Activated CD8-positive, alpha-beta memory T cell treated with anti-CD3 and anti-CD28 coated beads, Interleukin-2, amount 50 U/mL, for 48 hours (primary cell): ENCODE measurements at regions not wholly inside any gene's neighbourhood (a gene's known extent, or its start where the extent isn't known, plus 50 kb on each side); places are given as distances from the start of the nearest gene placed in this dataset.

Experiments
- DNase-seq: peaks from one replicate; pipeline ENCODE4 v3.0.0-alpha.2; 2020

- no peak for DNase-seq
Measured at GRCh38 chrX:4841216-4841745, 1127.8 kb upstream of the PRKX start.

DNA sequence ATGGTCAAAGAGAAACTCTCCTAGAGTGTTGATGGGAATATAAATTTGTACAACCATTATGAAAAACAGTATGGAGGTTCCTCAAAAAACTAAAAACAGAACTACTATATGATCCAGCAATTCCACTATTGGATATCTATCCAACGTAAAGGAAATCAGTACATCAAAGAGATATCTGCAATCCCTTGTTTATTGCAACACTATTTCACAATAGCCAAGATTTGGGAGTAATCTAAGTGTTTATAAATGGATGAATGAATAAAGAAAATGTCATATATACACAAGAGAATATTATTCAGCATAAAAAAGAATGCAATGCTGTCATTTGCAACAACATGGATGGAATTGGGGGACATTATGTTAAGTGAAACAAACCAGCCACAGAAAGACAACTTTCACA lies 1118.1 kb upstream of the PRKX start:
- no peak for DNase-seq

DNA sequence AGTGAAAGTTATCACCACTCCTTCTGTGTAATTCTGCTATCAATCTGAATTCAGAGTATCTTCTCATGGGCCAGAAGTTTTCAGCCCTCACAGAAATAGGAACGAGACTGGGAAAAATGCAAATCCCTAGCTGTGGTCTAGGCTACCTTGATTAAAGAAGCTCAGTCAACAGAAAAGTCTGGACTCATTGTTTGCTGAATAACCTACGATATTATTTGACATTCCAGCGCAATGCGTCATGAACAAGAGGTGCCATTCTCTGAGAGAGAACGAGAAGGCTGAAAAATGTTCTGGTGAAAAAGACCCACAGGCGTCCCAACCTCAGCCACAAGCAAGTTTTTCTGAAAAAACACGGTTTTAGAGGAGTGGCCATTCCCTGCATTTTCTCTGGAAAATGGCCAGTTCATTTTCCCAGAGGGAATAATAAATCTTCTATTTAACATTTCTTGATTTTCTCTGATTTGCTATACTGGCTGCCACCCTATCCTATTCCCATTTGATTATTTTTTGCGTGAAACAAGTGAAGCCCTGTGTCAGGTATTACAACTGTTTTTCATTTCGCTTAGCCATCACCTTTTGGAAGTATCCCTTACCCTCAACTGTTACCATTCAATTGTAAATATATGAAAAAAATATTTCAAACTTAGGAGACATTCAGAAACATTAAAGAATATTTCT lies 1117.6 kb upstream of the PRKX start:
- no peak for DNase-seq

DNA sequence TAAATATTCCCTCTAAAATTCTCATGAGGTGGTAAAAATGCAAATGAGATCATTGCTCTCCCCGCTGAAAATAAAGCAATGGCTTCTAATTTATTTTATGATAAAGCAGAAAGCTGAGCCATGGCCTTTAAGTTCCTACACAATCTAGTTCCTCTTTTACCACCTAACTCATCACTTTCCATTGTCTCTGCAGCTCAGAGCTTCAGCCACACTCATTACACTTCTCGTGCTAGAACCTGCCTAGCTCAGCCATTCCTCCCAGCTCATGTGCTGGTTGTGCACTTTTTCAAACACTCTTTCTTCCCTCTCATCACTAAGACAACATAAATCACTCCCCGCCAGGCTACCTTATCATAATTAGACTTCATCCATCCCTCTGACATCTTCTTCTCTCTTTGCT lies 1112.1 kb upstream of the PRKX start:
- DNase-seq = no peak

DNA sequence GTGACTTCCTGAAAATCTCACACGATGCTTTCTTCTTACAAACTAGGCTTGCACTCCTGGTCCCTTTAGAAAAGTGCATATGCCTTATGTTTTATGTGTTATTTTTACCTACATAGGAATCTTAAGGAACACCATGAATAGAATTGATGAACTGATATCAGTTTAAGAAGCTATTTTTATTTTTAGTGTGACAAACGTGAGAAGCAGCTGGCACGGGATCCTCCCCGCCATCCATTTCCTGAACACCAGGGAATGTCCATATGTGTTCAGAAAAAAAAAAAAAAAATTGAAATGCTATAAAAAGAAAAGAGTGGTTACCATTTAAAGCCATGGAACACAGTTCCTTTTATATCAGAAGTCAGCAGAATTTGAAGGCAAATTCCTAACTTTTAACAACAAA lies 1096.1 kb upstream of the PRKX start:
- no peak for DNase-seq

GRCh38 chrX:4805502-4805901 lies 1092.1 kb upstream of the PRKX start:
- no peak for DNase-seq

GRCh38 chrX:4800756-4801155 lies 1087.3 kb upstream of the PRKX start:
- DNase-seq = no peak

DNA sequence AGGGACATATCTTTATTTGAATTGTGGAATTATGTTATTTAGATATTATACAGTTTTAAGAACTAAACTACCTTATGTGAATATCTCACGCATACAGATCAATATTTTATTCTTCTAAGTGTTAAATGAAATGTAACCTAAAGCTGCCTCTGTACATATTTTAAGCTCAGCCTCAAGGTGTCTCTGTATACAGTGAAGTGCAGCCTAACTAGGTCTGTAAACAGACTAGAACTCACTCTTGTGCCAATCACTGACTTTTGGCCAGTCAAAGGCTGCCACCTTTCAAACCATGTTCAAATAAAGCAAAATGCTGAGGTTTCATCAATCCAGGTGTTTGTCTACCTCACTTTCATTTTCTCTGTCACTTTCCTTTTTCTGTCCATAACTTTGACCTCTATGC lies 1074.5 kb upstream of the PRKX start:
- no peak for DNase-seq

GRCh38 chrX:4764888-4765287 lies 1051.4 kb upstream of the PRKX start:
- DNase-seq = no peak

- DNase-seq = no peak
Measured at GRCh38 chrX:4762196-4762595, 1048.7 kb upstream of the PRKX start.

GRCh38 chrX:4754878-4755604 lies 1041.6 kb upstream of the PRKX start:
- DNase-seq = no peak

- no peak for DNase-seq
Measured at GRCh38 chrX:4741024-4741423, 1027.6 kb upstream of the PRKX start.

GRCh38 chrX:4735299-4735698 lies 1021.9 kb upstream of the PRKX start:
- no peak for DNase-seq

DNA sequence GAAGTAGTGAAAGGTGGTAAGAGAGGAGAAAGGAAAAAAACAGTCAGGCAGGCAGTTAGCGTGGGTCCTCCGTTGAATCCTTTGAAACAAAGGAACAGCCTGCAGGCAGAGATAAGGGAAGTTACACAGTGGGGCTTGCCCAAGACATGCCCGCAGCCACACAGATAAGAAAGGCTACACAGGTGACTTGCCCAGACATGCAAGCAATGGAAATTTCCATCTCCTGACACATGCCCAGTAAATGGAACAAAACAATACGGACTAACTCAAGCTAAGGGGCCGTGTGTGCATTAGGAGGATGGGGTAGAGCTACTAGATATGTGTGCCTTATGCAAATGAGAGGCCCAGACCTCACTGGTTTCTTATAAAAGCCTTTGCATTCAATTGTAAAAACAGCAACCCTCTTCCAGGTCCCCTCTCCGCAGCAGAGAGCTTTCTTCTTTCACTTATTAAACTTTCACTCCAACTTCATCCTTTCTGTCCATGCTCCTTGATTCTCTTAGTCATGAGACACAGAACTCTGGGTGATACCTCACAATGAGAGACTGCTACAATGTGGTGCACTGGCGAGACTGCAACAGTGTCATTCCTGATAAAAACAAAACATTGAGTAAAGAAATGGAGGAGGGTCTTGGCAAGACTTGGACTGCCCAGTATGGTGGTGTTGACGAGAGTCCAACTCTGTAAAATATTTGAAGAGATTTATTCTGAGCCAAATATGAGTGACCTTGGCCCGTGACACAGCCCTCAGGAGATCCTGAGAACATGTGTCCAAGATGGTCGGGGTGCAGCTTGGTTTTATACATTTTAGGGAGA lies 997.4 kb upstream of the PRKX start:
- no peak for DNase-seq

- no peak for DNase-seq
Measured at GRCh38 chrX:4708970-4709760, 995.7 kb upstream of the PRKX start.

DNA sequence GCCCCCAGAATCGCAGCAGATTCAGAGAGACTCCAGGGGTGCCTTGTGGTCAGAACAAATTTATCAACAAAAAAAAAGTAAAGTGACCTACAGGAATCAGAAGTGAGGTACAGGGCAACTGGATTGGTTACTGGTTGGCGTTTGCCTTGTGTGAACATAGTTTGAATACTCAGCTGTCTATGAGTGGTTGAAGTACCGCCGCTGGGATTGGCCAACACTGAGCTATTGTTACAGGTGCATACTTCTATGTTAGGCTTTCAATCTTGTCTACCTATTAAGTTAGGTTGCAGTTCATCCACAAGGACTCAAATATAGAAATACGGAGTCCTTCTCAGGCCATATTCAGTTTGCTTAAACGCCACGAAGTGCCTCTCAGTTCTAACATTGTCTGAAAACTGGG lies 993.5 kb upstream of the PRKX start:
- DNase-seq = no peak

GRCh38 chrX:4690521-4690920 lies 977.1 kb upstream of the PRKX start:
- no peak for DNase-seq

- DNase-seq = no peak
Measured at GRCh38 chrX:4682636-4683035, 969.2 kb upstream of the PRKX start.

DNA sequence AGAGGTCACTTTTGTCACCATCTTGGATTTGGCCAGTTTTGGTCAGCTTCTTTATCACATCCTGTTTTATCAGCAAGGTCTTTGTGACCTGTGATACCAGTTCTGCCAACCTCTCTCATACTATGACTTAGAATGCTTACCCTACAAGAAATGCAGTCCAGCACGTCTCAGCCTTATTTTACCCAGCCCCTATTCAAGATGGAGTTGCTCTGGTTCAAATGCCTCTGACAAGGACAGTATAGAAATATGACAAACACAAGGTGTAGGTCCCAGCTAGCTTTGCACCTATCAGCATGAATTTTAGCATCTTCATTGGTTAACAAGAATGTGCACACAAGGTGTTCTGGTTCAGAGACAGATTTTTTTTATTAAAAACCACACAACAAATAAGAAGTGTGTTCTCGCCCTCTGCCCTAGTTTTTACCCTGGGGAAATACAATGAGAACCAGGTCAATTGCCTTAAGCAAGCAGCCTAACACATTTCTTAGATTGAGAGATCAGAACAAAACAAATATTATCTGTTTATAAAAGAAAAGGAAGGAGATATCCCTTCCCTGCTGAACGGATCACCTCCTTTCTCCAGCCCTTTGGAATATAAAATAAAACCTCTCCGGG lies 962.3 kb upstream of the PRKX start:
- DNase-seq = no peak

GRCh38 chrX:4674028-4674782 lies 960.8 kb upstream of the PRKX start:
- DNase-seq = no peak

DNA sequence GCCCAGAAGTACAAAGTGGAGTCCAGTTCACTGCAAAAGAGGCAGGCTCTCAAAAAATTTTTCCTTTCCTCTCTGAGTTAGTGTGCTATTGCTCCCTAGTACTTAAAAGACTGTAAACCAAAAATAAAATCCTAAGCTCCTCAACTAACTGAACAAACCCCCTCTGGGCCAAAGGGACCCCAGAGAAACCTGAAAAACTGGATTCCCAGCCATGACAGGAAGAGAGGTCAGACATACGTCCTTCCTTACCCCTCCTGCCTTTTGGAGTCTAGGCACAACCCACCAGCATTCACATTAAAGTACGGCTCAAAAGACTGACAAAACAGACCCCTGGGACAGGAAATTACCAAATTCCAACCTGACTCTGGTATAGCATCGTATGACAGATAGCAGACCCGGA lies 957.9 kb upstream of the PRKX start:
- no peak for DNase-seq

DNA sequence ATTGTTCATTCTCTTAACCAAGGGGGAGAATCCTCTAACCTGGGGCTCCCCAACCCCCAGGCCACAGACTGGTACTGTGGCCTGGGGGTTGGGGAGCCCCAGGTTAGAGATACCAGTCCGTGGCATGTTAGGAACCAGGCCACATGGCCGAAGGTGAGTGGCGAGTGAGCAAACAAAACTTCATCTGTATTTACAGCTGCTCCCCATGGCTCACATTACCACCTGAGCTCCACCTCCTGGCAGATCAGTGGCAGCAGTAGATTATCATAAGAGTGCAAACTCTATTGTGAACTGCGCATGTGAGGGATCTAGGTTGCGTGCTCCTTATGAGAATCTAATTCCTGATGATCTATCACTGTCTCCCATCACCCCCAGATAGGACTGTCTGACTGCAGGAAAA lies 957.2 kb upstream of the PRKX start:
- DNase-seq = no peak
